ENCODE measurements at regions not wholly inside any gene's neighbourhood (a gene's known extent, or its start where the extent isn't known, plus 50 kb on each side); places are given as distances from the start of the nearest gene placed in this dataset.

DNA sequence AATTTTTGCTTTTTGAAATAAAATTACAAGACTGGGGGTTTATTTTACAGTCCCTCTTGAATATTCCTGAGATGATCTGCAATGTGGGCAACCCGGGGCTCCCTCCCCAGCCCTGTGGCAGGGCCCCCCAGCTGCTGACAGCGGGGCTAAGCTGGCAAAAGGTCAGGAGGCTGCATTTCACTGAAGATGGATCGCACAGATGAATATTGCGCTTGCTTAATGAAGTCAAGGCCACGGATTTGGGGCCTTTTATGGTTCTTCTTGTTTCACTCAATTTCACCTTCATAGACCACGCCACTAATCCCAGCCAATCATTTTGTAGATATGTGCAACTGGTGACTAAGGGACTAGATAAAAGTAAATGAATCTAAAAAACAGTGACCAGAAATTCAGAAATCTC lies 50.8 kb upstream of the SLC22A15 start:
- no peak for TF ChIP-seq BHLHE40 (IDR thresholded peaks at IDR 0.05; ENCODE audit: borderline replicate concordance in 1 of 2, low read depth in 2 of 2, low read length in 1 of 2)
- TF ChIP-seq REST (IDR thresholded peaks at IDR 0.05; ENCODE audit: low read depth, low read length): no peak
- TF ChIP-seq SMC3 (IDR thresholded peaks at IDR 0.05; ENCODE audit: borderline replicate concordance, low read length): no peak
- no peak for TF ChIP-seq ZNF24 (IDR thresholded peaks at IDR 0.05)
- TF ChIP-seq, protein P1, sequence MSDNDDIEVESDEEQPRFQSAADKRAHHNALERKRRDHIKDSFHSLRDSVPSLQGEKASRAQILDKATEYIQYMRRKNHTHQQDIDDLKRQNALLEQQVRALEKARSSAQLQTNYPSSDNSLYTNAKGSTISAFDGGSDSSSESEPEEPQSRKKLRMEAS (IDR thresholded peaks at IDR 0.05; ENCODE audit: low read depth, low read length): no peak
- no peak for TF ChIP-seq ZNF622 (IDR thresholded peaks at IDR 0.05)
- TF ChIP-seq, protein P2, sequence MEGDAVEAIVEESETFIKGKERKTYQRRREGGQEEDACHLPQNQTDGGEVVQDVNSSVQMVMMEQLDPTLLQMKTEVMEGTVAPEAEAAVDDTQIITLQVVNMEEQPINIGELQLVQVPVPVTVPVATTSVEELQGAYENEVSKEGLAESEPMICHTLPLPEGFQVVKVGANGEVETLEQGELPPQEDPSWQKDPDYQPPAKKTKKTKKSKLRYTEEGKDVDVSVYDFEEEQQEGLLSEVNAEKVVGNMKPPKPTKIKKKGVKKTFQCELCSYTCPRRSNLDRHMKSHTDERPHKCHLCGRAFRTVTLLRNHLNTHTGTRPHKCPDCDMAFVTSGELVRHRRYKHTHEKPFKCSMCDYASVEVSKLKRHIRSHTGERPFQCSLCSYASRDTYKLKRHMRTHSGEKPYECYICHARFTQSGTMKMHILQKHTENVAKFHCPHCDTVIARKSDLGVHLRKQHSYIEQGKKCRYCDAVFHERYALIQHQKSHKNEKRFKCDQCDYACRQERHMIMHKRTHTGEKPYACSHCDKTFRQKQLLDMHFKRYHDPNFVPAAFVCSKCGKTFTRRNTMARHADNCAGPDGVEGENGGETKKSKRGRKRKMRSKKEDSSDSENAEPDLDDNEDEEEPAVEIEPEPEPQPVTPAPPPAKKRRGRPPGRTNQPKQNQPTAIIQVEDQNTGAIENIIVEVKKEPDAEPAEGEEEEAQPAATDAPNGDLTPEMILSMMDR (IDR thresholded peaks at IDR 0.05 in 2 of 3, conservative IDR thresholded peaks at IDR 0.05 in 1 of 3; ENCODE audit: control insufficient read depth in 2 of 3, extremely low read depth in 1 of 3, insufficient read depth in 1 of 3, low read depth in 3 of 3, low read length in 3 of 3): no peak
- TF ChIP-seq EZH2 (IDR thresholded peaks at IDR 0.05; ENCODE audit: borderline replicate concordance, control insufficient read depth, low read depth, low read length): no peak
